ENCODE measurements at regions not wholly inside any gene's neighbourhood (a gene's known extent, or its start where the extent isn't known, plus 50 kb on each side); places are given as distances from the start of the nearest gene placed in this dataset.

DNA sequence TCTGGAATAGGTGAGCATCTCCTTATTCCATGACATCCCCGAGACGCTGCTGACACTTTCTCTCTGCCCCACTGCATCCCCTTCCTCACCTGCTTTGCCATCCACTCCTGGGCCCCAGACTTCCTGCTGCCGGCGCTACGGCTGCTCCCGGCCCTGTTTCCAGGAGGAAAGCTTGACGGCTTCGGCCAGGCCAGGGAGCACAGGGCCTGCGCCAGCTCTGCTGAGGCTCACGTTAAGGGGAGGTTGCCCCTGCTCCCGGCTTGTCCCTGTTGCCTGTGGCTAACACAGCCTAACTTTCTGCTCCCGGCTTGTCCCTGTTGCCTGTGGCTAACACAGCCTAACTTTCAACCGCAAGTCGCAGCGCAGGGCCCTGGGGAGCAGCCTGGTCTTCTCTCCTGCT is 177.3 kb upstream of the RGMA start (continued):
- TF ChIP-seq, protein P1, sequence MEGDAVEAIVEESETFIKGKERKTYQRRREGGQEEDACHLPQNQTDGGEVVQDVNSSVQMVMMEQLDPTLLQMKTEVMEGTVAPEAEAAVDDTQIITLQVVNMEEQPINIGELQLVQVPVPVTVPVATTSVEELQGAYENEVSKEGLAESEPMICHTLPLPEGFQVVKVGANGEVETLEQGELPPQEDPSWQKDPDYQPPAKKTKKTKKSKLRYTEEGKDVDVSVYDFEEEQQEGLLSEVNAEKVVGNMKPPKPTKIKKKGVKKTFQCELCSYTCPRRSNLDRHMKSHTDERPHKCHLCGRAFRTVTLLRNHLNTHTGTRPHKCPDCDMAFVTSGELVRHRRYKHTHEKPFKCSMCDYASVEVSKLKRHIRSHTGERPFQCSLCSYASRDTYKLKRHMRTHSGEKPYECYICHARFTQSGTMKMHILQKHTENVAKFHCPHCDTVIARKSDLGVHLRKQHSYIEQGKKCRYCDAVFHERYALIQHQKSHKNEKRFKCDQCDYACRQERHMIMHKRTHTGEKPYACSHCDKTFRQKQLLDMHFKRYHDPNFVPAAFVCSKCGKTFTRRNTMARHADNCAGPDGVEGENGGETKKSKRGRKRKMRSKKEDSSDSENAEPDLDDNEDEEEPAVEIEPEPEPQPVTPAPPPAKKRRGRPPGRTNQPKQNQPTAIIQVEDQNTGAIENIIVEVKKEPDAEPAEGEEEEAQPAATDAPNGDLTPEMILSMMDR (IDR thresholded peaks at IDR 0.05; ENCODE audit: control extremely low read depth in 1 of 3, insufficient read depth in 1 of 3, low read depth in 1 of 3, low read length in 3 of 3) = no peak
- TF ChIP-seq, protein P2, sequence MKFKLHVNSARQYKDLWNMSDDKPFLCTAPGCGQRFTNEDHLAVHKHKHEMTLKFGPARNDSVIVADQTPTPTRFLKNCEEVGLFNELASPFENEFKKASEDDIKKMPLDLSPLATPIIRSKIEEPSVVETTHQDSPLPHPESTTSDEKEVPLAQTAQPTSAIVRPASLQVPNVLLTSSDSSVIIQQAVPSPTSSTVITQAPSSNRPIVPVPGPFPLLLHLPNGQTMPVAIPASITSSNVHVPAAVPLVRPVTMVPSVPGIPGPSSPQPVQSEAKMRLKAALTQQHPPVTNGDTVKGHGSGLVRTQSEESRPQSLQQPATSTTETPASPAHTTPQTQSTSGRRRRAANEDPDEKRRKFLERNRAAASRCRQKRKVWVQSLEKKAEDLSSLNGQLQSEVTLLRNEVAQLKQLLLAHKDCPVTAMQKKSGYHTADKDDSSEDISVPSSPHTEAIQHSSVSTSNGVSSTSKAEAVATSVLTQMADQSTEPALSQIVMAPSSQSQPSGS (IDR thresholded peaks at IDR 0.05; ENCODE audit: low read length) = no peak
- TF ChIP-seq EGR1 (IDR thresholded peaks at IDR 0.05; ENCODE audit: borderline replicate concordance, low read depth, low read length) = no peak

Data from H1 (cell line).